Lung (tissue), 11 donors: ENCODE measurements at regions not wholly inside any gene's neighbourhood (a gene's known extent, or its start where the extent isn't known, plus 50 kb on each side); places are given as distances from the start of the nearest gene placed in this dataset.
A peak's percentile ranks its signal among the peaks of the same experiment; 100 is the strongest.

ENCODE experiments used
- ATAC-seq: fragments of 200-7000 bp; cut with Tn5 transposase; one replicate; pipeline ENCODE4 v1.9.1; 2020; ENCODE audit warnings: moderate number of reproducible peaks; ENCODE audit not compliant: insufficient read depth, low FRiP score
- DNase-seq, 3 donors: peaks; one replicate each; pipeline ENCODE4 v3.0.0-alpha.2; 2013 to 2017
- H3K27ac ChIP-seq, 2 donors: one replicate each; pipeline ENCODE4 v1.5.1; 2013; ENCODE audit warnings: mild to moderate bottlenecking in 2 of 2, moderate library complexity in 2 of 2, control low read depth in 1 of 2, inconsistent platforms in 1 of 2, low read depth in 1 of 2, low read length in 1 of 2
- H3K27me3 ChIP-seq, 3 donors: one replicate each; pipeline ENCODE4 v1.5.1; 2013; ENCODE audit warnings: low read length in 2 of 3; ENCODE audit not compliant: control insufficient read depth in 3 of 3, insufficient read depth in 3 of 3
- H3K36me3 ChIP-seq, 4 donors: one replicate each; pipeline ENCODE4 v1.5.1; 2013; ENCODE audit warnings: low read length in 4 of 4, mild to moderate bottlenecking in 1 of 4, moderate library complexity in 1 of 4; ENCODE audit not compliant: control insufficient read depth in 4 of 4, insufficient read depth in 4 of 4
- H3K4me1 ChIP-seq, 5 donors: one replicate each; pipeline ENCODE4 v1.5.1; 2013; ENCODE audit warnings: low read length in 5 of 5, mild to moderate bottlenecking in 2 of 5, moderate library complexity in 1 of 5; ENCODE audit not compliant: control insufficient read depth in 5 of 5, insufficient read depth in 5 of 5
- H3K4me3 ChIP-seq: one replicate; pipeline ENCODE4 v1.5.1; 2013; ENCODE audit warnings: mild to moderate bottlenecking, control low read depth, moderate library complexity
- H3K9ac ChIP-seq, 2 donors: one replicate each; pipeline ENCODE4 v1.5.1; 2013; ENCODE audit warnings: low read length in 2 of 2, control low read depth in 1 of 2; ENCODE audit not compliant: insufficient read depth in 1 of 2
- H3K9me3 ChIP-seq, 4 donors: one replicate each; pipeline ENCODE4 v1.5.1; 2013; ENCODE audit warnings: low read length in 3 of 4, mild to moderate bottlenecking in 1 of 4, moderate library complexity in 1 of 4; ENCODE audit not compliant: control insufficient read depth in 4 of 4, insufficient read depth in 3 of 4
- CTCF ChIP-seq: IDR thresholded peaks from 2 replicates; pipeline ENCODE4 v1.5.1; 2012; ENCODE audit warnings: mild to moderate bottlenecking; ENCODE audit errors: control extremely low read depth, extremely low read depth
- whole genome bisulfite sequencing, 2 donors: extraction: QIAGEN DNeasy Blood & Tissue Kit; methylation state at CpG; one replicate each; pipeline ENCODE4 v1.1.7; 2013; 5-methylcytosine and 5-hydroxymethylcytosine counted together
- donor health status: control.
- donor health status: control.
- donor health status: Bipolar disorder and iron deficiency.
- donor health status: healthy.
- donor health status: DM: yes; HTN: yes; CAD: no.

DNA sequence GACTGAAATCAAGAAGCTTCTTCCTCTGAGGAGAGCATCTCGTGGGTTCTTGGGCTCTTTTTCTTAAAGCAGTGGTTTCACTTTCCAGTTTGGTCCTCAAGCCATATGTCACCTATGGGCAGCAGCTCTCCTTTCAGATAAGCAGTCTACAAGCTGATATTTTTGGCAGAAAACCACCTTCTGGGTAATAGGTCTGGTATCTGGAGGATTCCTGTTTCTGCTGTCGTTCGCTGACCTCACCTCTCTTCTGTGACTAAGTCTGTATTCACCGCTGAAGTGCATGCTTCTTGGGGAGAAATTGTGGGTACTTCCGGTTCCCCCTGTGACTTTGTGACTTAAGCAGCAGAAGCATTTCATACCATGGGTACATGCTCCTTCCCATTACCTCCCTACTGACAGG, 193.6 kb downstream of the EDN1 start:
- Histone ChIP-seq H3K27me3 (no peaks in the 10 kb centered on the region), H3K4me3 (no peak overlapping the region), H3K36me3 (no peaks in the 10 kb centered on the region), H3K9ac (no peak overlapping the region), H3K27ac (peak overlapping the region in 1 of 2 donors; percentile 47), H3K9me3 (no peaks in the 10 kb centered on the region), H3K4me1 (no peaks in the 10 kb centered on the region)
- 13 to 31% methylated on average over 5 of the region's 5 CpGs for WGBS, 2 donors
- DNase-seq, result peak in 1 of 3 donors; percentile 13
- TF ChIP-seq CTCF, result no peak
- peak; percentile 75 for ATAC-seq

DNA sequence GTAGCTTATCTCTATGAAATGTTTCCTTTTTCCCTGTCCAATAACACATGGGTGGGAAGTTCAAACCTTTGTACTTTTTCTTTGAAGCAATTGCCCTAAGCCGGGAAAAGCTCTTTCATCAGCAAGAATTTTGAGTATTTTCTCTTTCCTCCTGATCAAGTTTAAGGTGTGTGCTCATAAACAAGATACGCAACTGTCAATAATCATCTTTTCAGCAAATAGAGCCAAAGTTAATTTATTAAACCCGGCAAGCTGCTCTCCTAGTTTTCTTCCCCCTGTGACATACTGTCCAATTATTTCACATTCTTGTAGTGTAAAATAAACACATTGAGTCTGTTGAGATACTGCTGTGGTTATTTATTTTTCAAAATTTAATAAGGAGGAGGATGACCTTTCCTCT, 194.4 kb downstream of the EDN1 start:
- H3K27ac ChIP-seq, result no peak overlapping the region
- no peak for ATAC-seq
- no peaks in the 10 kb centered on the region for H3K9me3 ChIP-seq
- H3K4me1 ChIP-seq, result no peaks in the 10 kb centered on the region
- no peak overlapping the region for H3K4me3 ChIP-seq
- no peaks in the 10 kb centered on the region for H3K36me3 ChIP-seq
- DNase-seq, result no peak
- no peak overlapping the region for H3K9ac ChIP-seq
- H3K27me3 ChIP-seq, result no peaks in the 10 kb centered on the region
- 68 to 82% methylated on average over 3 of the region's 3 CpGs for WGBS, 2 donors
- no peak for TF ChIP-seq CTCF

DNA sequence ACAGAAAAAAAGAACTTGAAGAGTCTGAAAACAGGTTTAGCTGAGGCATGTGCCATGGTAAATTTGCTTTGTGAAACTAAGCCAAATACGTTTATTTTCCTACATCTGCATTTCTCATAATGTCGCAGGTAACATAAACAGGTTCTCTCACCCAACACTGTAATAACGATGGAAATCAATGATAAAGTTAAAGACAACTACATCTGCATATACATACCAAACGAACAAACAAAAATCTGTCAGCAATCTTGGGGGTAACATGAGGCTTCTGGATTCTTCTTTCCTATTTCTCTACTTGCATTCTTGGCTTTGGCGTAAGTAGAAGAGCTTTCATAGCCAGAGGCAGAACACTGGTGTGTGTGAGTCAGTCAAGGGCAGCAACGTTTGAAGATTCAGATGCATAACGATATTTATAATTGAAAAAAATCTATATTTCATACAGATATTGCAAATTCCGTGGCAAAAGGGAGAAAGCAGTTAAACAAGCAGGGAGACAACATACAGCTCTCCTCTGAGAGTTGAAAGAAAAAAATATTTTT, 195.1 kb downstream of the EDN1 start:
- DNase-seq, result no peak
- no peaks in the 10 kb centered on the region for H3K9me3 ChIP-seq
- H3K27ac ChIP-seq, result no peak overlapping the region
- no peaks in the 10 kb centered on the region for H3K4me1 ChIP-seq
- H3K9ac ChIP-seq, result no peak overlapping the region
- no peaks in the 10 kb centered on the region for H3K27me3 ChIP-seq
- ATAC-seq, result no peak
- no peaks in the 10 kb centered on the region for H3K36me3 ChIP-seq
- 90 to 95% methylated on average over 8 of the region's 8 CpGs for WGBS, 2 donors
- no peak for TF ChIP-seq CTCF
- no peak overlapping the region for H3K4me3 ChIP-seq

- Histone ChIP-seq H3K36me3 (no peaks in the 10 kb centered on the region), H3K4me3 (no peak overlapping the region), H3K4me1 (no peaks in the 10 kb centered on the region), H3K9me3 (no peaks in the 10 kb centered on the region), H3K27me3 (no peaks in the 10 kb centered on the region), H3K9ac (no peak overlapping the region), H3K27ac (no peak overlapping the region)
- TF ChIP-seq CTCF, result no peak
- ATAC-seq, result no peak
- no peak for DNase-seq
- 91 to 93% methylated on average over 3 of the region's 3 CpGs for WGBS, 2 donors
These were observed 195.7 kb downstream of the EDN1 start for GRCh38 chr6:12485837-12486236.
